Nephron progenitor cell (in vitro differentiated cells): ENCODE measurements at regions not wholly inside any gene's neighbourhood (a gene's known extent, or its start where the extent isn't known, plus 50 kb on each side); places are given as distances from the start of the nearest gene placed in this dataset.

Experiments
- DNase-seq: peaks from one replicate; pipeline ENCODE4 v3.0.0; 2021
- H3K27ac Mint-ChIP-seq: 2 replicates; pipeline ENCODE4 v1.8.0; 2021; ENCODE audit warnings: mild to moderate bottlenecking, moderate library complexity, mixed read lengths
- H3K27me3 Mint-ChIP-seq: 2 replicates; pipeline ENCODE4 v1.8.0; 2021; ENCODE audit warnings: mild to moderate bottlenecking, low read depth, mixed read lengths; ENCODE audit not compliant: poor library complexity
- H3K36me3 Mint-ChIP-seq: 2 replicates; pipeline ENCODE4 v1.8.0; 2021; ENCODE audit warnings: low read depth, mixed read lengths
- H3K4me1 Mint-ChIP-seq: 2 replicates; pipeline ENCODE4 v1.8.0; 2021; ENCODE audit warnings: mixed read lengths
- H3K4me3 Mint-ChIP-seq: 2 replicates; pipeline ENCODE4 v1.8.0; 2021; ENCODE audit warnings: mild to moderate bottlenecking, moderate library complexity, mixed read lengths
- H3K9me3 Mint-ChIP-seq: 2 replicates; pipeline ENCODE4 v1.8.0; 2021; ENCODE audit warnings: mild to moderate bottlenecking, moderate library complexity, mixed read lengths
- CTCF ChIP-seq: fragments of 200-600 bp; sonication (generic); IDR thresholded peaks from 2 replicates; pipeline ENCODE4 v1.5.0; 2021; ENCODE audit warnings: antibody characterized with exemption

GRCh38 chr15:31537770-31538592 lies 211.3 kb downstream of the KLF13 start:
- H3K9me3 Mint-ChIP-seq = no peaks in the 10 kb centered on the region
- peaks cover 5% of the 10 kb centered on the region for H3K4me1 Mint-ChIP-seq
- TF ChIP-seq CTCF = no peak
- no peak for DNase-seq
- H3K27me3 Mint-ChIP-seq = peaks cover 7% of the 10 kb centered on the region
- H3K36me3 Mint-ChIP-seq = no peaks in the 10 kb centered on the region
- no peak overlapping the region for H3K27ac Mint-ChIP-seq
- no peak overlapping the region for H3K4me3 Mint-ChIP-seq

GRCh38 chr15:31540633-31541032 lies 214.0 kb downstream of the KLF13 start:
- Mint-ChIP-seq H3K4me3 (no peak overlapping the region), H3K9me3 (no peaks in the 10 kb centered on the region), H3K27me3 (peaks cover 3% of the 10 kb centered on the region), H3K27ac (no peak overlapping the region), H3K4me1 (peaks cover 5% of the 10 kb centered on the region), H3K36me3 (no peaks in the 10 kb centered on the region)
- DNase-seq = no peak
- no peak for TF ChIP-seq CTCF

GRCh38 chr15:31544361-31544760 lies 217.7 kb downstream of the KLF13 start:
- Mint-ChIP-seq H3K27ac (no peak overlapping the region), H3K36me3 (no peaks in the 10 kb centered on the region), H3K4me3 (no peak overlapping the region), H3K4me1 (no peaks in the 10 kb centered on the region), H3K27me3 (no peaks in the 10 kb centered on the region), H3K9me3 (no peaks in the 10 kb centered on the region)
- no peak for DNase-seq
- no peak for TF ChIP-seq CTCF

GRCh38 chr15:31545257-31545656 lies 218.6 kb downstream of the KLF13 start:
- H3K9me3 Mint-ChIP-seq = no peaks in the 10 kb centered on the region
- TF ChIP-seq CTCF = no peak
- no peak overlapping the region for H3K27ac Mint-ChIP-seq
- H3K4me3 Mint-ChIP-seq = no peak overlapping the region
- no peaks in the 10 kb centered on the region for H3K36me3 Mint-ChIP-seq
- DNase-seq = no peak
- H3K4me1 Mint-ChIP-seq = no peaks in the 10 kb centered on the region
- H3K27me3 Mint-ChIP-seq = no peaks in the 10 kb centered on the region

GRCh38 chr15:31550211-31550977 lies 223.8 kb downstream of the KLF13 start:
- Mint-ChIP-seq H3K4me1 (no peaks in the 10 kb centered on the region), H3K36me3 (no peaks in the 10 kb centered on the region), H3K27ac (no peak overlapping the region), H3K9me3 (no peaks in the 10 kb centered on the region), H3K4me3 (no peak overlapping the region), H3K27me3 (peaks cover 9% of the 10 kb centered on the region)
- no peak for TF ChIP-seq CTCF
- no peak for DNase-seq
